SK-N-SH (cell line): ENCODE measurements at regions not wholly inside any gene's neighbourhood (a gene's known extent, or its start where the extent isn't known, plus 50 kb on each side); places are given as distances from the start of the nearest gene placed in this dataset.

Source experiments
- CTCF ChIA-PET: fragments of 300-600, 350-600 bp; formaldehyde crosslinking; extraction: SDS; loops from one replicate; lab custom pipeline; 2021; lab: Yijun Ruan, JAX
- POLR2A ChIA-PET: fragments of 350-600 bp; sonication (Branson Sonifier 250); formaldehyde crosslinking; extraction: SDS; loops from one replicate; lab custom pipeline; 2020; ENCODE audit warnings: antibody characterized with exemption, inconsistent platforms; lab: Yijun Ruan, JAX
- DNase-seq: peaks from one replicate; pipeline ENCODE4 v3.0.0; 2012
- H2AFZ ChIP-seq: fragments of 200-600 bp; sonication (generic); 2 replicates; pipeline ENCODE4 v1.8.1; 2016; ENCODE audit warnings: antibody characterized with exemption, mild to moderate bottlenecking, low read depth
- H3F3A ChIP-seq: fragments of 200-600 bp; sonication (generic); replicated peaks from 2 replicates; pipeline ENCODE3; 2016; ENCODE audit warnings: antibody characterized with exemption, mild to moderate bottlenecking; ENCODE audit not compliant: insufficient read depth
- H3K27ac ChIP-seq, 2 experiments: fragments of 200-500 bp in 1 of 2; fragments of 200-600 bp in 1 of 2; sonication (Bioruptor generic) in 1 of 2; sonication (generic), shearing (Covaris generic) in 1 of 2; 2 replicates each; pipeline versions ENCODE4 v1.5.1 to v1.6.1; 2014 to 2016; ENCODE audit warnings: low read depth in 2 of 2, inconsistent platforms in 1 of 2, low read length in 1 of 2, mild to moderate bottlenecking in 1 of 2, mixed read lengths in 1 of 2
- H3K27me3 ChIP-seq: fragments of 200-600 bp; sonication (generic), shearing (Covaris generic); 2 replicates; pipeline ENCODE4 v1.6.1; 2016; ENCODE audit warnings: mixed run types; ENCODE audit not compliant: insufficient read depth
- H3K36me3 ChIP-seq, 2 experiments: fragments of 200-500 bp in 1 of 2; fragments of 200-600 bp in 1 of 2; sonication (Bioruptor generic) in 1 of 2; sonication (generic) in 1 of 2; replicated peaks in 1 of 2; 2 replicates each; pipeline versions ENCODE3 to v1.5.1; 2014 to 2016; ENCODE audit warnings: low read length in 1 of 2, mild to moderate bottlenecking in 1 of 2; ENCODE audit not compliant: insufficient read depth in 2 of 2, control insufficient read depth in 1 of 2
- H3K4me1 ChIP-seq, 2 experiments: fragments of 200-500 bp in 1 of 2; fragments of 200-600 bp in 1 of 2; sonication (Bioruptor generic) in 1 of 2; sonication (generic), shearing (Covaris generic) in 1 of 2; 2 replicates each; pipeline versions ENCODE4 v1.5.1 to v1.6.1; 2014 to 2016; ENCODE audit warnings: low read depth in 1 of 2, low read length in 1 of 2, mixed run types in 1 of 2; ENCODE audit not compliant: insufficient read depth in 2 of 2, control insufficient read depth in 1 of 2
- H3K4me2 ChIP-seq: fragments of 200-600 bp; sonication (generic), shearing (Covaris generic); 2 replicates; pipeline ENCODE4 v1.6.1; 2017; ENCODE audit warnings: mixed run types
- H3K4me3 ChIP-seq, 2 experiments: fragments of 200-500 bp in 1 of 2; fragments of 200-600 bp in 1 of 2; sonication (Bioruptor generic) in 1 of 2; sonication (generic), shearing (Covaris generic) in 1 of 2; 2 replicates each; pipeline versions ENCODE4 v1.5.1 to v1.8.1; 2014 to 2016; ENCODE audit warnings: low read depth in 2 of 2, inconsistent platforms in 1 of 2, low read length in 1 of 2, mild to moderate bottlenecking in 1 of 2, mixed read lengths in 1 of 2, moderate library complexity in 1 of 2
- H3K79me2 ChIP-seq: fragments of 200-600 bp; sonication (generic); 2 replicates; pipeline ENCODE4 v1.8.1; 2017; ENCODE audit warnings: mild to moderate bottlenecking; ENCODE audit not compliant: insufficient read depth
- H3K9ac ChIP-seq: fragments of 200-600 bp; sonication (generic); 2 replicates; pipeline ENCODE4 v1.6.1; 2017; ENCODE audit warnings: mixed run types
- H3K9me2 ChIP-seq: fragments of 200-600 bp; sonication (generic); 2 replicates; pipeline ENCODE4 v1.6.1; 2017; ENCODE audit warnings: mixed run types
- H3K9me3 ChIP-seq: fragments of 200-600 bp; sonication (generic); 2 replicates; pipeline ENCODE4 v1.6.1; 2017; ENCODE audit warnings: mixed run types, mild to moderate bottlenecking, moderate library complexity
- H4K20me1 ChIP-seq: fragments of 200-600 bp; sonication (generic); 2 replicates; pipeline ENCODE4 v1.6.1; 2017; ENCODE audit warnings: mild to moderate bottlenecking, mixed run types; ENCODE audit not compliant: insufficient read depth
- CHD2 ChIP-seq: fragments of 150-350 bp; IDR thresholded peaks from 2 replicates; pipeline ENCODE4 v1.6.1; 2018; ENCODE audit warnings: low read length; ENCODE audit not compliant: partially characterized antibody
- CTCF ChIP-seq: fragments of 200-600 bp; sonication (generic); IDR thresholded peaks from 2 replicates; pipeline ENCODE4 v1.6.1; 2017; ENCODE audit warnings: antibody characterized with exemption, mild to moderate bottlenecking, moderate library complexity
- EP300 ChIP-seq, 2 experiments: IDR thresholded peaks; 2 replicates each; pipeline versions ENCODE4 v1.4.0 to v1.6.1; 2012; ENCODE audit warnings: borderline replicate concordance in 1 of 2, low read depth in 1 of 2, low read length in 1 of 2
- EZH2phosphoT487 ChIP-seq: fragments of 200-600 bp; sonication (generic); IDR thresholded peaks from 2 replicates; pipeline ENCODE4 v1.6.1; 2017; ENCODE audit warnings: low read depth, mixed run types, mild to moderate bottlenecking, antibody characterized with exemption, moderate library complexity, borderline replicate concordance
- FOXJ3 ChIP-seq: sonication (generic); formaldehyde crosslinking; IDR thresholded peaks from 2 replicates; pipeline ENCODE4 v1.5.1; 2020; ENCODE audit warnings: mild to moderate bottlenecking, missing genetic modification reagents
- IRF3 ChIP-seq: fragments of 150-350 bp; IDR thresholded peaks from 2 replicates; pipeline ENCODE4 v1.6.1; 2016; ENCODE audit warnings: mild to moderate bottlenecking, low read depth, low read length
- MXI1 ChIP-seq: IDR thresholded peaks from 2 replicates; pipeline ENCODE4 v1.6.1; 2012; ENCODE audit warnings: mild to moderate bottlenecking, low read depth, low read length, improper control_type of control experiment
- NFIC ChIP-seq: IDR thresholded peaks from 2 replicates; pipeline ENCODE4 v1.4.0; 2012; ENCODE audit warnings: borderline replicate concordance
- NRF1 ChIP-seq: IDR thresholded peaks from 2 replicates; pipeline ENCODE4 v1.6.1; 2012; ENCODE audit warnings: low read depth, mild to moderate bottlenecking, low read length
- RCOR1 ChIP-seq: fragments of 150-350 bp; IDR thresholded peaks from 2 replicates; pipeline ENCODE4 v1.6.1; 2017; ENCODE audit warnings: antibody characterized with exemption, low read length
- SIN3A ChIP-seq: IDR thresholded peaks from 2 replicates; pipeline ENCODE4 v1.6.1; 2012; ENCODE audit warnings: low read depth, mild to moderate bottlenecking, low read length, moderate library complexity, borderline replicate concordance
- SMC3 ChIP-seq: IDR thresholded peaks from 2 replicates; pipeline ENCODE4 v1.6.1; 2012; ENCODE audit warnings: low read depth, low read length, improper control_type of control experiment
- TEAD4 ChIP-seq: IDR thresholded peaks from 2 replicates; pipeline ENCODE4 v1.4.0; 2012; ENCODE audit warnings: mild to moderate bottlenecking, borderline replicate concordance; ENCODE audit not compliant: insufficient read depth
- USF2 ChIP-seq: fragments of 150-350 bp; IDR thresholded peaks from 2 replicates; pipeline ENCODE4 v1.6.1; 2017; ENCODE audit warnings: antibody characterized with exemption, low read length, low read depth, borderline replicate concordance
- YY1 ChIP-seq: IDR thresholded peaks from 2 replicates; pipeline ENCODE4 v1.4.0; 2012; ENCODE audit warnings: low read depth, mild to moderate bottlenecking
- ZBTB33 ChIP-seq: IDR thresholded peaks from 2 replicates; pipeline ENCODE4 v1.4.0; 2012; ENCODE audit warnings: low read depth, borderline replicate concordance
- WGBS: methylation state at CpG from one replicate; pipeline ENCODE4 v1.1.6; 2017; ENCODE audit warnings: low lambda C conversion rate; 5-methylcytosine and 5-hydroxymethylcytosine counted together
- TF ChIP-seq, protein P1 (sequence below): IDR thresholded peaks from 2 replicates; pipeline ENCODE4 v1.6.1; 2012; ENCODE audit warnings: mild to moderate bottlenecking, low read depth, low read length, moderate library complexity

- 82% methylated on average over 2 of the region's 2 CpGs for WGBS
- Histone ChIP-seq H3K4me3 (no peak overlapping the region), H3K9ac (no peak overlapping the region), H3K4me1 (peaks cover 0 to under 1% of the 10 kb centered on the region in 2 experiments; a peak in 1 of 4 replicates), H3K27me3 (no peaks in the 10 kb centered on the region), H3K36me3 (no peaks in the 10 kb centered on the region), H3F3A (no peaks in the 10 kb centered on the region), H3K9me2 (no peaks in the 10 kb centered on the region), H3K27ac (no peak overlapping the region), H3K9me3 (no peaks in the 10 kb centered on the region), H4K20me1 (no peaks in the 10 kb centered on the region), H2AFZ (no peak overlapping the region), H3K79me2 (no peaks in the 10 kb centered on the region), H3K4me2 (no peak overlapping the region)
- TF ChIP-seq ZBTB33 (no peak), USF2 (no peak), SIN3A (no peak), FOXJ3 (no peak), EP300 (IDR thresholded peaks at IDR 0.05; ENCODE audit: borderline replicate concordance in 1 of 2, low read depth in 1 of 2, low read length in 1 of 2) (no peak), TEAD4 (no peak), CTCF (no peak), RCOR1 (no peak), NFIC (no peak), NRF1 (no peak), IRF3 (no peak), CHD2 (no peak), MXI1 (no peak), EZH2phosphoT487 (no peak), YY1 (no peak), SMC3 (no peak)
- TF ChIP-seq, protein P1, sequence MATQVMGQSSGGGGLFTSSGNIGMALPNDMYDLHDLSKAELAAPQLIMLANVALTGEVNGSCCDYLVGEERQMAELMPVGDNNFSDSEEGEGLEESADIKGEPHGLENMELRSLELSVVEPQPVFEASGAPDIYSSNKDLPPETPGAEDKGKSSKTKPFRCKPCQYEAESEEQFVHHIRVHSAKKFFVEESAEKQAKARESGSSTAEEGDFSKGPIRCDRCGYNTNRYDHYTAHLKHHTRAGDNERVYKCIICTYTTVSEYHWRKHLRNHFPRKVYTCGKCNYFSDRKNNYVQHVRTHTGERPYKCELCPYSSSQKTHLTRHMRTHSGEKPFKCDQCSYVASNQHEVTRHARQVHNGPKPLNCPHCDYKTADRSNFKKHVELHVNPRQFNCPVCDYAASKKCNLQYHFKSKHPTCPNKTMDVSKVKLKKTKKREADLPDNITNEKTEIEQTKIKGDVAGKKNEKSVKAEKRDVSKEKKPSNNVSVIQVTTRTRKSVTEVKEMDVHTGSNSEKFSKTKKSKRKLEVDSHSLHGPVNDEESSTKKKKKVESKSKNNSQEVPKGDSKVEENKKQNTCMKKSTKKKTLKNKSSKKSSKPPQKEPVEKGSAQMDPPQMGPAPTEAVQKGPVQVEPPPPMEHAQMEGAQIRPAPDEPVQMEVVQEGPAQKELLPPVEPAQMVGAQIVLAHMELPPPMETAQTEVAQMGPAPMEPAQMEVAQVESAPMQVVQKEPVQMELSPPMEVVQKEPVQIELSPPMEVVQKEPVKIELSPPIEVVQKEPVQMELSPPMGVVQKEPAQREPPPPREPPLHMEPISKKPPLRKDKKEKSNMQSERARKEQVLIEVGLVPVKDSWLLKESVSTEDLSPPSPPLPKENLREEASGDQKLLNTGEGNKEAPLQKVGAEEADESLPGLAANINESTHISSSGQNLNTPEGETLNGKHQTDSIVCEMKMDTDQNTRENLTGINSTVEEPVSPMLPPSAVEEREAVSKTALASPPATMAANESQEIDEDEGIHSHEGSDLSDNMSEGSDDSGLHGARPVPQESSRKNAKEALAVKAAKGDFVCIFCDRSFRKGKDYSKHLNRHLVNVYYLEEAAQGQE: no peak
- DNase-seq: no peak
- ChIA-PET POLR2A (no interaction called here), CTCF (interaction anchor here (0.6 kb wide), 1 partner anchor 254 kb away, joined by 3 read pairs; no protein-coding TSS in a partner anchor)
These were observed 316.6 kb upstream of the ANKRD30A start for GRCh38 chr10:36808625-36809362.
